Naive thymus-derived CD4-positive, alpha-beta T cell (primary cell): ENCODE measurements at regions not wholly inside any gene's neighbourhood (a gene's known extent, or its start where the extent isn't known, plus 50 kb on each side); places are given as distances from the start of the nearest gene placed in this dataset.

Source experiments
- ATAC-seq: fragments of 150-1000 bp; cut with Tn5 transposase; 2 replicates; pipeline ENCODE4 v1.10.0; 2021; ENCODE audit warnings: mild to moderate bottlenecking, moderate library complexity
- CTCF ChIA-PET: fragments of 350-600 bp; sonication (Branson Sonifier 250); formaldehyde crosslinking; loops from one replicate; lab custom pipeline; 2021; ENCODE audit warnings: antibody characterized with exemption; lab: Charles Lee
- POLR2A ChIA-PET: fragments of 350-600 bp; sonication (Branson Sonifier 250); formaldehyde crosslinking; loops from one replicate; lab custom pipeline; 2021; ENCODE audit warnings: antibody characterized with exemption, inconsistent platforms; lab: Charles Lee
- DNase-seq, 9 donors: peaks; one replicate each; pipeline versions ENCODE4 v3.0.0 to v3.0.0-alpha.2; 2020 to 2022; ENCODE audit warnings: mixed read lengths in 1 of 9
- H3K27ac ChIP-seq: one replicate; pipeline ENCODE4 v1.7.0; 2013; ENCODE audit warnings: mild to moderate bottlenecking, low read depth, low read length, moderate library complexity
- H3K27me3 ChIP-seq, 2 donors: one replicate each; pipeline ENCODE4 v1.7.0; 2013; ENCODE audit warnings: low read length in 2 of 2, mild to moderate bottlenecking in 2 of 2, moderate library complexity in 2 of 2; ENCODE audit not compliant: control insufficient read depth in 2 of 2, insufficient read depth in 2 of 2
- H3K36me3 ChIP-seq, 3 experiments: 1 replicate in 2 of 3; 2 replicates in 1 of 3; pipeline ENCODE4 v1.7.0; 2013; ENCODE audit warnings: low read length in 3 of 3, mild to moderate bottlenecking in 3 of 3, moderate library complexity in 1 of 3; ENCODE audit not compliant: insufficient read depth in 3 of 3, control insufficient read depth in 2 of 3
- H3K4me1 ChIP-seq, 2 donors: one replicate each; pipeline ENCODE4 v1.7.0; 2013; ENCODE audit warnings: low read length in 2 of 2, mild to moderate bottlenecking in 2 of 2, moderate library complexity in 1 of 2; ENCODE audit not compliant: control insufficient read depth in 2 of 2, insufficient read depth in 2 of 2
- H3K4me3 ChIP-seq: 2 replicates; pipeline ENCODE4 v1.7.0; 2013; ENCODE audit warnings: mild to moderate bottlenecking, low read length
- H3K9me3 ChIP-seq, 3 experiments: 1 replicate in 2 of 3; 2 replicates in 1 of 3; pipeline ENCODE4 v1.7.0; 2013; ENCODE audit warnings: low read length in 3 of 3; ENCODE audit not compliant: control insufficient read depth in 2 of 3
- H3K27ac Mint-ChIP-seq, 9 donors: one replicate each; pipeline ENCODE4 v1.8.0; 2020 to 2022; ENCODE audit warnings: mixed read lengths in 9 of 9, mild to moderate bottlenecking in 8 of 9, moderate library complexity in 5 of 9, inconsistent platforms in 2 of 9
- H3K27me3 Mint-ChIP-seq, 5 donors: one replicate each; pipeline ENCODE4 v1.8.0; 2021 to 2022; ENCODE audit warnings: mixed read lengths in 5 of 5, mild to moderate bottlenecking in 1 of 5
- H3K36me3 Mint-ChIP-seq, 5 donors: one replicate each; pipeline ENCODE4 v1.8.0; 2020 to 2022; ENCODE audit warnings: mixed read lengths in 5 of 5, mild to moderate bottlenecking in 3 of 5, inconsistent platforms in 1 of 5
- H3K4me1 Mint-ChIP-seq, 7 donors: one replicate each; pipeline ENCODE4 v1.8.0; 2020 to 2022; ENCODE audit warnings: mixed read lengths in 7 of 7, mild to moderate bottlenecking in 3 of 7, inconsistent platforms in 1 of 7
- H3K4me3 Mint-ChIP-seq, 10 donors: one replicate each; pipeline ENCODE4 v1.8.0; 2020 to 2022; ENCODE audit warnings: mild to moderate bottlenecking in 10 of 10, mixed read lengths in 10 of 10, moderate library complexity in 6 of 10, inconsistent platforms in 2 of 10
- H3K9me3 Mint-ChIP-seq, 11 donors: one replicate each; pipeline ENCODE4 v1.8.0; 2020 to 2022; ENCODE audit warnings: mixed read lengths in 11 of 11, mild to moderate bottlenecking in 4 of 11, inconsistent platforms in 1 of 11, moderate library complexity in 1 of 11
- intact Hi-C, 2 donors: fragments of 100-400 bp; cut with micrococcal nuclease; formaldehyde crosslinking; loops; one replicate each; pipeline ENCODE4 v1.15.1; 2023

- ChIA-PET CTCF (no interaction called here), POLR2A (no interaction called here)
- ATAC-seq (no peak), DNase-seq (no peak)
- Histone ChIP-seq H3K36me3 (no peaks in the 10 kb centered on the region), H3K27me3 (no peaks in the 10 kb centered on the region), H3K9me3 (no peaks in the 10 kb centered on the region), H3K27ac (no peak overlapping the region), H3K4me1 (no peaks in the 10 kb centered on the region), H3K4me3 (no peak overlapping the region)
- H3K36me3 Mint-ChIP-seq: no peaks in the 10 kb centered on the region
- no peak overlapping the region for H3K27ac Mint-ChIP-seq
- peaks cover 0 to 9% (median 4%) of the 10 kb centered on the region in 5 donors for H3K27me3 Mint-ChIP-seq
- intact Hi-C loops: no loop called here
- no peak overlapping the region for H3K4me3 Mint-ChIP-seq
- no peaks in the 10 kb centered on the region for H3K4me1 Mint-ChIP-seq
- H3K9me3 Mint-ChIP-seq: no peaks in the 10 kb centered on the region
Measured at GRCh38 chr19:28960986-28961705, 251.8 kb downstream of the UQCRFS1 start.

GRCh38 chr19:28960586-28960985 is 252.4 kb downstream of the UQCRFS1 start:
- CTCF ChIA-PET: no interaction called here

GRCh38 chr19:28956961-28957360 is 256.0 kb downstream of the UQCRFS1 start:
- H3K4me3 ChIP-seq: no peak overlapping the region
- no peak for ATAC-seq
- no peaks in the 10 kb centered on the region for H3K4me1 ChIP-seq
- H3K36me3 ChIP-seq: no peaks in the 10 kb centered on the region
- no peak overlapping the region for H3K27ac Mint-ChIP-seq
- no peak overlapping the region for H3K27ac ChIP-seq
- H3K9me3 Mint-ChIP-seq: peaks cover 0 to 21% (median 5%) of the 10 kb centered on the region in 11 donors
- no peaks in the 10 kb centered on the region for H3K36me3 Mint-ChIP-seq
- H3K27me3 ChIP-seq: no peaks in the 10 kb centered on the region
- no peak overlapping the region for H3K4me3 Mint-ChIP-seq
- H3K9me3 ChIP-seq: no peaks in the 10 kb centered on the region
- H3K27me3 Mint-ChIP-seq: peaks cover 0 to 9% (median 0%) of the 10 kb centered on the region in 5 donors
- no peaks in the 10 kb centered on the region for H3K4me1 Mint-ChIP-seq
- intact Hi-C loops: no loop called here
- ChIA-PET CTCF (no interaction called here), POLR2A (no interaction called here)
- DNase-seq: no peak

More at GRCh38 chr19:28960586-28960985, 252.4 kb downstream of the UQCRFS1 start:
- Mint-ChIP-seq H3K9me3 (no peaks in the 10 kb centered on the region), H3K27me3 (peaks cover 0 to 9% (median 4%) of the 10 kb centered on the region in 5 donors), H3K4me3 (no peak overlapping the region), H3K4me1 (no peaks in the 10 kb centered on the region), H3K36me3 (no peaks in the 10 kb centered on the region), H3K27ac (no peak overlapping the region)
- no peaks in the 10 kb centered on the region for H3K4me1 ChIP-seq
- ATAC-seq (no peak), DNase-seq (no peak)
- no peaks in the 10 kb centered on the region for H3K27me3 ChIP-seq
- no peaks in the 10 kb centered on the region for H3K9me3 ChIP-seq
- POLR2A ChIA-PET: no interaction called here
- no peak overlapping the region for H3K4me3 ChIP-seq
- no peak overlapping the region for H3K27ac ChIP-seq
- no peaks in the 10 kb centered on the region for H3K36me3 ChIP-seq
- intact Hi-C loops: no loop called here

- ChIA-PET CTCF (no interaction called here), POLR2A (no interaction called here)
- no peaks in the 10 kb centered on the region for H3K4me1 Mint-ChIP-seq
- no peaks in the 10 kb centered on the region for H3K9me3 ChIP-seq
- H3K9me3 Mint-ChIP-seq: peaks cover 0 to 21% (median 5%) of the 10 kb centered on the region in 11 donors
- H3K4me3 Mint-ChIP-seq: no peak overlapping the region
- H3K36me3 Mint-ChIP-seq: no peaks in the 10 kb centered on the region
- ATAC-seq (no peak), DNase-seq (no peak)
- H3K36me3 ChIP-seq: no peaks in the 10 kb centered on the region
- H3K4me3 ChIP-seq: no peak overlapping the region
- H3K4me1 ChIP-seq: no peaks in the 10 kb centered on the region
- H3K27ac ChIP-seq: no peak overlapping the region
- no peaks in the 10 kb centered on the region for H3K27me3 ChIP-seq
- intact Hi-C loops: no loop called here
- H3K27ac Mint-ChIP-seq: no peak overlapping the region
- peaks cover 0 to 8% (median 0%) of the 10 kb centered on the region in 5 donors for H3K27me3 Mint-ChIP-seq
Measured at GRCh38 chr19:28956421-28956820, 256.5 kb downstream of the UQCRFS1 start.

GRCh38 chr19:28949535-28949934 is 263.4 kb downstream of the UQCRFS1 start:
- POLR2A ChIA-PET: no interaction called here
- Mint-ChIP-seq H3K36me3 (no peaks in the 10 kb centered on the region), H3K4me3 (no peak overlapping the region), H3K9me3 (peaks cover 0 to 14% (median 6%) of the 10 kb centered on the region in 11 donors), H3K27me3 (peaks cover 0 to 8% (median 0%) of the 10 kb centered on the region in 5 donors), H3K4me1 (no peaks in the 10 kb centered on the region), H3K27ac (no peak overlapping the region)
- Histone ChIP-seq H3K4me3 (no peak overlapping the region), H3K36me3 (no peaks in the 10 kb centered on the region), H3K27ac (no peak overlapping the region), H3K9me3 (no peaks in the 10 kb centered on the region), H3K4me1 (no peaks in the 10 kb centered on the region), H3K27me3 (no peaks in the 10 kb centered on the region)
- CTCF ChIA-PET: no interaction called here
- intact Hi-C loops: no loop called here
- DNase-seq (no peak), ATAC-seq (no peak)

GRCh38 chr19:28949027-28949426 is 263.9 kb downstream of the UQCRFS1 start:
- peaks cover 0 to 13% (median 5%) of the 10 kb centered on the region in 11 donors for H3K9me3 Mint-ChIP-seq
- no peak for ATAC-seq
- intact Hi-C loops: no loop called here
- no peaks in the 10 kb centered on the region for H3K4me1 Mint-ChIP-seq
- ChIA-PET CTCF (no interaction called here), POLR2A (no interaction called here)
- no peaks in the 10 kb centered on the region for H3K27me3 ChIP-seq
- DNase-seq: no peak
- no peak overlapping the region for H3K27ac Mint-ChIP-seq
- no peak overlapping the region for H3K4me3 Mint-ChIP-seq
- peaks cover 0 to 8% (median 0%) of the 10 kb centered on the region in 5 donors for H3K27me3 Mint-ChIP-seq
- no peaks in the 10 kb centered on the region for H3K9me3 ChIP-seq
- no peak overlapping the region for H3K27ac ChIP-seq
- H3K36me3 ChIP-seq: no peaks in the 10 kb centered on the region
- no peaks in the 10 kb centered on the region for H3K4me1 ChIP-seq
- H3K36me3 Mint-ChIP-seq: no peaks in the 10 kb centered on the region
- H3K4me3 ChIP-seq: no peak overlapping the region

- H3K27me3 ChIP-seq: no peaks in the 10 kb centered on the region
- H3K4me1 ChIP-seq: no peaks in the 10 kb centered on the region
- ChIA-PET CTCF (no interaction called here), POLR2A (no interaction called here)
- H3K4me3 ChIP-seq: no peak overlapping the region
- Mint-ChIP-seq H3K4me1 (no peaks in the 10 kb centered on the region), H3K36me3 (no peaks in the 10 kb centered on the region), H3K4me3 (no peak overlapping the region), H3K27ac (no peak overlapping the region), H3K9me3 (peaks cover 0 to 18% (median 5%) of the 10 kb centered on the region in 11 donors), H3K27me3 (peaks cover 0 to 12% (median 0%) of the 10 kb centered on the region in 5 donors)
- ATAC-seq (no peak), DNase-seq (no peak)
- intact Hi-C loops: no loop called here
- no peaks in the 10 kb centered on the region for H3K36me3 ChIP-seq
- H3K9me3 ChIP-seq: no peaks in the 10 kb centered on the region
- H3K27ac ChIP-seq: no peak overlapping the region
Measured at GRCh38 chr19:28948566-28948965, 264.4 kb downstream of the UQCRFS1 start.
